T-cell (primary cell): ENCODE measurements at regions not wholly inside any gene's neighbourhood (a gene's known extent, or its start where the extent isn't known, plus 50 kb on each side); places are given as distances from the start of the nearest gene placed in this dataset.
A peak's percentile ranks its signal among the peaks of the same experiment; 100 is the strongest.

Source experiments
- ATAC-seq, 4 experiments: fragments of 200-7000 bp in 3 of 4; fragments of 150-1000 bp in 1 of 4; cut with Tn5 transposase; replicated peaks in 1 of 4; 1 replicate in 3 of 4; 2 replicates in 1 of 4; pipeline ENCODE4 v1.10.0; 2021; ENCODE audit warnings: moderate library complexity in 3 of 4, mild to moderate bottlenecking in 2 of 4, moderate number of reproducible peaks in 1 of 4
- CTCF ChIA-PET, 2 donors: fragments of 300-600 bp; sonication (Branson Sonifier 250); formaldehyde crosslinking; loops; one replicate each; lab custom pipeline; 2022; ENCODE audit warnings: antibody characterized with exemption in 2 of 2; lab: Charles Lee
- POLR2A ChIA-PET, 2 donors: fragments of 300-600 bp; sonication (Branson Sonifier 250); formaldehyde crosslinking; loops; one replicate each; lab custom pipeline; 2022; ENCODE audit warnings: antibody characterized with exemption in 2 of 2; lab: Charles Lee
- DNase-seq, 35 experiments: peaks; one replicate each; pipeline versions ENCODE4 v3.0.0 to v3.0.0-alpha.2; 2013 to 2023
- H3K27ac ChIP-seq: one replicate; pipeline ENCODE4 v1.5.1; 2013; ENCODE audit warnings: low read length
- H3K27me3 ChIP-seq, 2 experiments: replicated peaks in 1 of 2; 1 replicate in 1 of 2; 2 replicates in 1 of 2; pipeline versions ENCODE4 v1.6.1 to v1.7.0; 2013; ENCODE audit warnings: low read length in 1 of 2, mixed read lengths in 1 of 2; ENCODE audit not compliant: control insufficient read depth in 2 of 2, insufficient read depth in 2 of 2; ENCODE audit errors: extremely low read depth in 1 of 2
- H3K36me3 ChIP-seq, 2 donors: 1 replicate in 1 of 2; 2 replicates in 1 of 2; pipeline versions ENCODE4 v1.6.1 to v1.7.0; 2013; ENCODE audit warnings: low read length in 1 of 2; ENCODE audit not compliant: control insufficient read depth in 2 of 2, insufficient read depth in 1 of 2; ENCODE audit errors: extremely low read depth in 1 of 2
- H3K4me1 ChIP-seq, 2 experiments: 1 replicate in 1 of 2; 2 replicates in 1 of 2; pipeline versions ENCODE4 v1.6.1 to v1.7.0; 2013; ENCODE audit warnings: low read length in 2 of 2, mixed read lengths in 1 of 2; ENCODE audit not compliant: insufficient read depth in 2 of 2, control insufficient read depth in 1 of 2; ENCODE audit errors: extremely low read depth in 1 of 2
- H3K4me3 ChIP-seq, 2 donors: 1 replicate in 1 of 2; 2 replicates in 1 of 2; pipeline versions ENCODE4 v1.5.1 to v1.7.0; 2013; ENCODE audit warnings: mild to moderate bottlenecking in 2 of 2, low read length in 1 of 2, moderate library complexity in 1 of 2; ENCODE audit not compliant: control insufficient read depth in 1 of 2; ENCODE audit errors: extremely low read depth in 1 of 2
- H3K9me3 ChIP-seq: 2 replicates; pipeline ENCODE4 v1.7.0; 2013
- H3K27ac Mint-ChIP-seq, 2 donors: one replicate each; pipeline ENCODE4 v1.8.0; 2020 to 2021; ENCODE audit warnings: mild to moderate bottlenecking in 2 of 2, mixed read lengths in 2 of 2
- H3K27me3 Mint-ChIP-seq, 2 donors: one replicate each; pipeline ENCODE4 v1.8.0; 2021 to 2022; ENCODE audit warnings: mixed read lengths in 2 of 2
- H3K36me3 Mint-ChIP-seq: one replicate; pipeline ENCODE4 v1.8.0; 2021; ENCODE audit warnings: mixed read lengths
- H3K4me1 Mint-ChIP-seq, 3 donors: one replicate each; pipeline ENCODE4 v1.8.0; 2020 to 2022; ENCODE audit warnings: mixed read lengths in 3 of 3, mild to moderate bottlenecking in 1 of 3
- H3K4me3 Mint-ChIP-seq, 3 donors: one replicate each; pipeline ENCODE4 v1.8.0; 2020 to 2022; ENCODE audit warnings: mild to moderate bottlenecking in 3 of 3, mixed read lengths in 3 of 3, moderate library complexity in 3 of 3
- H3K9me3 Mint-ChIP-seq, 3 donors: one replicate each; pipeline ENCODE4 v1.8.0; 2020 to 2022; ENCODE audit warnings: mixed read lengths in 3 of 3
- WGBS: methylation state at CpG from one replicate; pipeline ENCODE4 v1.1.5; 2013; ENCODE audit warnings: missing lambda C conversion rate; ENCODE audit not compliant: insufficient coverage; 5-methylcytosine and 5-hydroxymethylcytosine counted together

DNA sequence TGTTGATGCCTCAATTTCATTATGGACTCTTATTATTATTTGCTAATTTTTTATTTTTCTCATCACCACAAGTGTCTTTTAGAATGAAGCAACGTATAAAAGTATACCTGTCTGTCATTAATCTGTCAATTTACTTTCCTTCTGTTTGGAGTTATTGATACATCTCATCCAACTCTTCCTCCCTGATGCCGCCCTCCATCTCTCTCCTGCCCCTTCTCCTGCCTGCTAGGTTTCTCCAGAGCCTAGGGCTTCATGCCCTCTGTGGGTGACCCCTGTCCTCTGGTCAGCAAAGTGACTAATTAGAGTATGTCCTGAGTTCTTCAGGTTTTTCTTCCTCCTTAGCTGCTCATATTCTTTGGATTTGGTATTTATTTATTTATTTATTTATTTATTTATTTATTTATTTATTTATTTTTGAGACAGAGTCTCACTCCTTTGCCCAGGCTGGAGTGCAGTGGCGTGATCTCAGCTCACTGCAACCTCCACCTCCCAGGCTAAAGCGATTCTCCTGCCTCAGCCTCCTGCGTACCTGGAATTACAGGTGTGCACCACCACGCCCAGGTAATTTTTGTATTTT lies 162.5 kb upstream of the MYCN start:
- peaks cover 0 to 8% of the 10 kb centered on the region in 2 experiments for H3K27me3 ChIP-seq
- no peak overlapping the region for H3K4me3 ChIP-seq
- ChIA-PET CTCF (no interaction called here), POLR2A (no interaction called here)
- H3K9me3 Mint-ChIP-seq = no peaks in the 10 kb centered on the region
- ATAC-seq = no peak
- H3K36me3 ChIP-seq = no peaks in the 10 kb centered on the region
- no peaks in the 10 kb centered on the region for H3K9me3 ChIP-seq
- no peaks in the 10 kb centered on the region for H3K4me1 ChIP-seq
- H3K4me3 Mint-ChIP-seq = no peak overlapping the region
- H3K27ac Mint-ChIP-seq = no peak overlapping the region
- no peaks in the 10 kb centered on the region for H3K36me3 Mint-ChIP-seq
- DNase-seq = no peak
- H3K27me3 Mint-ChIP-seq = no peaks in the 10 kb centered on the region
- H3K27ac ChIP-seq = no peak overlapping the region
- H3K4me1 Mint-ChIP-seq = no peaks in the 10 kb centered on the region
- WGBS = 78% methylated on average over 5 of the region's 6 CpGs

DNA sequence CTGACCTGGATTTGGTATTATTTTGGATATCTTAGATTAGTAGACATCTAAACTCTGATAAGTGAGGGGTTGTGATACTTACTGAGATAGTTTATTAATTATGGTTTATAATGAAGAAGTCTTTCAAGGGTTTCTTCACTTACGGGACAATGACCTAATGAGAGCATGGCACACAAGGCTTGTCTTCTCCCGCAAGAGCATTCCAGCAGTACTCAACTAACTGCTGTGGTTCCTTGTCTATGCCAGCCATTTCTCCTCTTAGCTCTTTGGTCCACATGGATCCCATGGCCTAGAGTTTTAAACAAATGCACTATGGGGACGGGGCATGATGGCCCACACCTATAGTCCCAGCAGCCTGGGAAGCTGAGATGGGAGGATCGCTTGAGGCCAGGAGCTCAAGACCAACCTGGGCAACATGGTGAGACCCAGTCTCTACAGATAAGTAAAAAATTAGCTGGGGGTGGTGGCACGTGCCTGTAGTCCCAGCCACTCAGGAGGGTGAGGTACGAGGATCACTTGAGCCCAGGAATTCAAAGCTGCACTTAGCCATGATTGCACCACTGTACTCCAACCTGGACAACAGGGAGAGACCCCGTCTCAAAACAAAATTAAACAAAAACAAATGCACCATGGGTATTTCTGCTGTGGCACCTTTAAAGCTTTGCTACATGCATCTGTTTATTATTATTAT lies 161.7 kb upstream of the MYCN start:
- no peak overlapping the region for H3K4me3 Mint-ChIP-seq
- no peak for DNase-seq
- no peaks in the 10 kb centered on the region for H3K9me3 ChIP-seq
- H3K4me1 ChIP-seq = no peaks in the 10 kb centered on the region
- ChIA-PET CTCF (no interaction called here), POLR2A (no interaction called here)
- no peak overlapping the region for H3K27ac Mint-ChIP-seq
- 89% methylated on average over 3 of the region's 7 CpGs for WGBS
- no peak overlapping the region for H3K4me3 ChIP-seq
- H3K27me3 ChIP-seq = peaks cover 0 to 8% of the 10 kb centered on the region in 2 experiments
- H3K36me3 ChIP-seq = no peaks in the 10 kb centered on the region
- no peak overlapping the region for H3K27ac ChIP-seq
- H3K36me3 Mint-ChIP-seq = no peaks in the 10 kb centered on the region
- H3K9me3 Mint-ChIP-seq = no peaks in the 10 kb centered on the region
- no peaks in the 10 kb centered on the region for H3K4me1 Mint-ChIP-seq
- H3K27me3 Mint-ChIP-seq = no peaks in the 10 kb centered on the region
- no peak for ATAC-seq

DNA sequence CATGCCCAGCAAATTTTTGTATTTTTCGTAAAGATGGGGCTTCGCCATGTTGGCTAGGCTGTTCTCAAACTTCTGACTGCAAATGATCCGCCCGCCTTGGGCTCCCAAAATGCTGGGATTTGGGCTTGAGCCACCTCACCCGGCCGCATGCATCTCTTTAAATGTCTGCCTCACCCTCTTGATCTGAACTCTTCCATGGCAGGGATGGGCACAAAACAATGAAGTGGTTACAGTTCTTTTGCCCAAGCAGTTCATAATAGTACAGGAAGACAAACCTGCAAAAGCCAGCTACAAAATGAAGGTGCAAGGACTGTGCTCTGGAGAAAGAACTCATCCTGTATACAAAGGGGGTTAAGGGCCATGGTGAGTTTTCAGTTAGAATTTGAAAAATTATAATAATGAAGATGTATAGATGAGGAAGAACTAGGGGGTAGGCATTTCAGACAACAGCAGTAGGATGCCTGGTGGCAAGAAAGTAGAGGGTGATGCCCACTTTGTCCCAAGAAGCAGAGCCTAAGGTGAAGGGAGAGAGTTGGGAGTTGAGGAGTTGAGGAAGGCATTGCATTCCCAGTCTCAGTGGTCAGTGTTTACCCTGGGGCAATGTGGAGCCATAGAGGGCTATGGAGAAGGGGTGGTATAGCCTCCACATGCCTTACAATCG lies 160.8 kb upstream of the MYCN start:
- ChIA-PET POLR2A (no interaction called here), CTCF (no interaction called here)
- no peak overlapping the region for H3K4me3 ChIP-seq
- no peaks in the 10 kb centered on the region for H3K36me3 ChIP-seq
- H3K4me1 Mint-ChIP-seq = no peaks in the 10 kb centered on the region
- DNase-seq = no peak
- H3K27ac ChIP-seq = no peak overlapping the region
- ATAC-seq = no peak
- no peaks in the 10 kb centered on the region for H3K36me3 Mint-ChIP-seq
- no peaks in the 10 kb centered on the region for H3K9me3 ChIP-seq
- H3K27me3 Mint-ChIP-seq = no peaks in the 10 kb centered on the region
- no peak overlapping the region for H3K4me3 Mint-ChIP-seq
- H3K27ac Mint-ChIP-seq = no peak overlapping the region
- 80% methylated on average over 5 of the region's 7 CpGs for WGBS
- H3K9me3 Mint-ChIP-seq = no peaks in the 10 kb centered on the region
- H3K4me1 ChIP-seq = no peaks in the 10 kb centered on the region
- peaks cover 0 to 10% of the 10 kb centered on the region in 2 experiments for H3K27me3 ChIP-seq

- H3K4me1 Mint-ChIP-seq = no peaks in the 10 kb centered on the region
- no peak overlapping the region for H3K4me3 Mint-ChIP-seq
- H3K27ac Mint-ChIP-seq = no peak overlapping the region
- H3K9me3 Mint-ChIP-seq = no peaks in the 10 kb centered on the region
- Histone ChIP-seq H3K4me3 (no peak overlapping the region), H3K27me3 (peaks cover 0 to 14% of the 10 kb centered on the region in 2 experiments), H3K9me3 (no peaks in the 10 kb centered on the region), H3K27ac (no peak overlapping the region), H3K4me1 (no peaks in the 10 kb centered on the region), H3K36me3 (no peaks in the 10 kb centered on the region)
- 62% methylated on average over 6 of the region's 7 CpGs for WGBS
- DNase-seq (no peak), ATAC-seq (no peak)
- no peaks in the 10 kb centered on the region for H3K27me3 Mint-ChIP-seq
- H3K36me3 Mint-ChIP-seq = no peaks in the 10 kb centered on the region
- POLR2A ChIA-PET = no interaction called here
- CTCF ChIA-PET = no interaction called here
These were observed 160.1 kb upstream of the MYCN start for GRCh38 chr2:15780234-15780633.

DNA sequence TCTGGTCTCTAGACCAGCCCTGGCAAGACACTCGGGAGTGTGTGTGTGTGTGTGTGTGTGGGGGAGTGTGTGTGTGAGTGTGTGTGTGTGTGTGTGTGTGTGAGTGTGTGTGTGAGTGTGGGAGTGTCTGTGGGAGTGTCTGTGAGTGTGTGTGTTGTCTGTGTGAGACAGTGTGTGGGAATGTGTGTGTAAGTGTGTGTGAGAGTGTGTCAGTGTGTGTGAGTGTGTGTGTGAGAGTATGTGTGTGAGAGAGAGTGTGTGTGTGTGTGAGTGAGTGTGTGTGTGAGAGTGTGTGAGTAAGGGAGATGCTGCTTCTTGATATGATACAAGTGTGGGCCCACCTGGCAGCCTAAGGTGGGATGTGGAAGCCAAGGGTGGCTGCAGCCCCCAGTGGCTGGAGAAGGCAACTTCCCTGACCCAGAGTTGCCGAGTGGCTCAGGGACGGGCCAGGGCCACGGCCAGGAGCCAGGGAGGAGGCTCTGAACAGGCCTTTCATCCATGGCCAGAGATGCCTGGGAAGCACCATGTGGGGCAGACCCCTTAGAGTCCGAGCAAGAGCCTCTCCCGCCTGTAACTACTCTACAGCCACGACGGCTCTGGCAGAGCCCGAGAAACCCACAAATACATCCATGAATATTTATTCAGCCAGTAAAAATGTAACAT lies 159.3 kb upstream of the MYCN start:
- Histone ChIP-seq H3K9me3 (no peaks in the 10 kb centered on the region), H3K4me1 (no peaks in the 10 kb centered on the region), H3K36me3 (no peaks in the 10 kb centered on the region), H3K4me3 (no peak overlapping the region), H3K27me3 (peaks cover 0 to 14% of the 10 kb centered on the region in 2 experiments), H3K27ac (no peak overlapping the region)
- H3K9me3 Mint-ChIP-seq = no peaks in the 10 kb centered on the region
- H3K27me3 Mint-ChIP-seq = no peaks in the 10 kb centered on the region
- H3K27ac Mint-ChIP-seq = no peak overlapping the region
- no peak for DNase-seq
- ChIA-PET CTCF (no interaction called here), POLR2A (no interaction called here)
- no peaks in the 10 kb centered on the region for H3K36me3 Mint-ChIP-seq
- ATAC-seq = no peak
- H3K4me3 Mint-ChIP-seq = no peak overlapping the region
- H3K4me1 Mint-ChIP-seq = no peaks in the 10 kb centered on the region
- WGBS = 76% methylated on average over 8 of the region's 9 CpGs

DNA sequence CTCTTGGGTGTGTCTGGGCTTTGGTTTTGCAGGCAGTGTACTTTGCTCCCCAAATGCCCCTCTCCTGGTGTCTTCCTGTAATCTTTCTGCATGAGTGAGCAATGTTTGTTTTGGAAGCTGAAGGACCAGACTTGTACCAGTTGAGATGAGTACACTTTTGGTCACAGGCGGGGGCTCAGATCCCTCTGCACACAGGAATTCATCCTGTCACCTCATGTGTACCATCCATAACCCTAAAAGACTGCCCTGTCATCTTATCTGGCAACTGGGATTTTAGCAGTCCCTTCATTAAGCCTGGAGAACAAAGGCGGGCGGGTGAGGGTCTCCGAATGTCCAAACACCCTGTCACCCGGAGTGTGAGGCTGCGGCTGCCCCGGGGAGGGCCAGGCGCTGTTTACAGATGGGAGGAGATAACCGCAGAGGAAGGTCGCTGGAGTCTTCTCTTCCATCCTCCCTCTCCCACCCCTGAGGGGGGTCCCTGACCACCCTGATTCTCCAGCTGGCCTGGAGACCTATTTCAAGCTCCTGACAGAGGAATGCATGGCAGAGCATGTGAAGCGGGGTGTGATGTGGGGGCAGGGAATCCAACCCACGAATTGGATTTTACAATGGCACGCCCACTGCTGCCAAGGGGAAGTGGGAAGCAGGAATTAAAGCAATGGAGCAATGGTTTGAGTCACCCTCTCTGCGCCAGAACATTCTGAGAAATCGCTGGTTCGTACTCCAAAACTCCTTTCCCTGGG lies 158.2 kb upstream of the MYCN start:
- H3K9me3 Mint-ChIP-seq = no peaks in the 10 kb centered on the region
- DNase-seq (no peak), ATAC-seq (peak in 1 of 4 experiments; percentile 12)
- H3K4me3 ChIP-seq = no peak overlapping the region
- no peaks in the 10 kb centered on the region for H3K36me3 Mint-ChIP-seq
- 64% methylated on average over 4 of the region's 16 CpGs for WGBS
- H3K27ac ChIP-seq = no peak overlapping the region
- H3K4me1 ChIP-seq = no peaks in the 10 kb centered on the region
- H3K27me3 ChIP-seq = peaks cover 0 to 14% of the 10 kb centered on the region in 2 experiments
- H3K9me3 ChIP-seq = no peaks in the 10 kb centered on the region
- no peak overlapping the region for H3K4me3 Mint-ChIP-seq
- H3K27me3 Mint-ChIP-seq = no peaks in the 10 kb centered on the region
- POLR2A ChIA-PET = no interaction called here
- H3K27ac Mint-ChIP-seq = no peak overlapping the region
- no peaks in the 10 kb centered on the region for H3K36me3 ChIP-seq
- H3K4me1 Mint-ChIP-seq = no peaks in the 10 kb centered on the region
- CTCF ChIA-PET = no interaction called here
